ENCODE measurements at regions not wholly inside any gene's neighbourhood (a gene's known extent, or its start where the extent isn't known, plus 50 kb on each side); places are given as distances from the start of the nearest gene placed in this dataset.

- no peak overlapping the region for H3K27ac ChIP-seq (ENCODE audit: low read length)
- no peaks in the 10 kb centered on the region for H3K27me3 ChIP-seq (ENCODE audit: control insufficient read depth, insufficient read depth, low read length)
- no peak overlapping the region for H3K4me3 ChIP-seq (ENCODE audit: low read depth in 2 of 2, low read length in 2 of 2)
- ChIA-PET CTCF (no interaction called here), POLR2A (no interaction called here)
- no peak for DNase-seq (ENCODE audit: low read depth, low spot score)
- no peaks in the 10 kb centered on the region for H3K9me3 ChIP-seq (ENCODE audit: control insufficient read depth, insufficient read depth, low read depth, low read length)
- in situ Hi-C loops (cut with HindIII; ENCODE audit: low pct_unique_long_range_greater_than_20kb, low sequenced_read_pairs) (no loop called here), intact Hi-C loops (cut with micrococcal nuclease; ENCODE audit: unreplicated experiment) (no loop called here)
- BruUV-seq (replicated peaks), result no TSS peak
- ATAC-seq, result no peak
- no peaks in the 10 kb centered on the region for H3K4me1 ChIP-seq (ENCODE audit: control insufficient read depth, insufficient read depth, low read length)
- no peaks in the 10 kb centered on the region for H3K36me3 ChIP-seq (ENCODE audit: control insufficient read depth, insufficient read depth, low read length)
- TF ChIP-seq REST (IDR thresholded peaks at IDR 0.05; ENCODE audit: insufficient read depth in 1 of 2, low read depth in 2 of 2, low read length in 1 of 2), result no peak
- TF ChIP-seq POLR2AphosphoS5 (IDR thresholded peaks at IDR 0.05; ENCODE audit: low read depth, low read length), result no peak
- no peak for TF ChIP-seq CTCF (IDR thresholded peaks at IDR 0.05)
- no peak for TF ChIP-seq SIN3A (IDR thresholded peaks at IDR 0.05; ENCODE audit: borderline replicate concordance, insufficient read depth, low read depth, low read length)
- TF ChIP-seq TCF7L2 (IDR thresholded peaks at IDR 0.05; ENCODE audit: low read depth, low read length), result no peak
These were observed 129.6 kb downstream of the GRIN2B start for GRCh38 chr12:13851828-13852227.

GRCh38 chr12:13849456-13849855 lies 131.9 kb downstream of the GRIN2B start:
- H3K4me3 ChIP-seq (ENCODE audit: low read depth in 2 of 2, low read length in 2 of 2), result no peak overlapping the region
- no TSS peak for BruUV-seq (replicated peaks)
- intact Hi-C loops (cut with micrococcal nuclease; ENCODE audit: unreplicated experiment), result no loop called here
- H3K36me3 ChIP-seq (ENCODE audit: control insufficient read depth, insufficient read depth, low read length), result no peaks in the 10 kb centered on the region
- DNase-seq (ENCODE audit: low read depth, low spot score) (no peak), ATAC-seq (no peak)
- no peaks in the 10 kb centered on the region for H3K9me3 ChIP-seq (ENCODE audit: control insufficient read depth, insufficient read depth, low read depth, low read length)
- in situ Hi-C loops (cut with HindIII; ENCODE audit: low pct_unique_long_range_greater_than_20kb, low sequenced_read_pairs), result no loop called here
- H3K27me3 ChIP-seq (ENCODE audit: control insufficient read depth, insufficient read depth, low read length), result no peaks in the 10 kb centered on the region
- POLR2A ChIA-PET, result no interaction called here
- H3K27ac ChIP-seq (ENCODE audit: low read length), result no peak overlapping the region
- CTCF ChIA-PET, result no interaction called here
- H3K4me1 ChIP-seq (ENCODE audit: control insufficient read depth, insufficient read depth, low read length), result no peaks in the 10 kb centered on the region
- no peak for TF ChIP-seq TCF7L2 (IDR thresholded peaks at IDR 0.05; ENCODE audit: low read depth, low read length)
- TF ChIP-seq SIN3A (IDR thresholded peaks at IDR 0.05; ENCODE audit: borderline replicate concordance, insufficient read depth, low read depth, low read length), result no peak
- TF ChIP-seq POLR2AphosphoS5 (IDR thresholded peaks at IDR 0.05; ENCODE audit: low read depth, low read length), result no peak
- no peak for TF ChIP-seq REST (IDR thresholded peaks at IDR 0.05; ENCODE audit: insufficient read depth in 1 of 2, low read depth in 2 of 2, low read length in 1 of 2)
- TF ChIP-seq CTCF (IDR thresholded peaks at IDR 0.05), result no peak

All from Panc1 (cell line).